ENCODE measurements at regions not wholly inside any gene's neighbourhood (a gene's known extent, or its start where the extent isn't known, plus 50 kb on each side); places are given as distances from the start of the nearest gene placed in this dataset.

GRCh38 chr2:76455910-76456309, 745.2 kb upstream of the GCFC2 start:
- TF ChIP-seq CTCF (conservative IDR thresholded peaks at IDR 0.05; ENCODE audit: control insufficient read depth, insufficient read depth, low read depth, low read length): no peak
- no peak overlapping the region for H3K4me3 ChIP-seq (ENCODE audit: control insufficient read depth, low read depth, low read length)
- DNase-seq (ENCODE audit: low read depth): no peak

GRCh38 chr2:76450024-76450475, 739.3 kb upstream of the GCFC2 start:
- DNase-seq (ENCODE audit: low read depth): no peak
- H3K4me3 ChIP-seq (ENCODE audit: control insufficient read depth, low read depth, low read length): no peak overlapping the region
- no peak for TF ChIP-seq CTCF (conservative IDR thresholded peaks at IDR 0.05; ENCODE audit: control insufficient read depth, insufficient read depth, low read depth, low read length)

- no peak for DNase-seq (ENCODE audit: low read depth)
- H3K4me3 ChIP-seq (ENCODE audit: control insufficient read depth, low read depth, low read length): no peak overlapping the region
- no peak for TF ChIP-seq CTCF (conservative IDR thresholded peaks at IDR 0.05; ENCODE audit: control insufficient read depth, insufficient read depth, low read depth, low read length)
Observed at GRCh38 chr2:76448956-76449355, 738.2 kb upstream of the GCFC2 start.

GRCh38 chr2:76447294-76447693, 736.6 kb upstream of the GCFC2 start:
- TF ChIP-seq CTCF (conservative IDR thresholded peaks at IDR 0.05; ENCODE audit: control insufficient read depth, insufficient read depth, low read depth, low read length): no peak
- DNase-seq (ENCODE audit: low read depth): no peak
- H3K4me3 ChIP-seq (ENCODE audit: control insufficient read depth, low read depth, low read length): no peak overlapping the region

GRCh38 chr2:76446872-76447271, 736.2 kb upstream of the GCFC2 start:
- no peak for DNase-seq (ENCODE audit: low read depth)
- no peak for TF ChIP-seq CTCF (conservative IDR thresholded peaks at IDR 0.05; ENCODE audit: control insufficient read depth, insufficient read depth, low read depth, low read length)
- H3K4me3 ChIP-seq (ENCODE audit: control insufficient read depth, low read depth, low read length): no peak overlapping the region

GRCh38 chr2:76445880-76446279, 735.2 kb upstream of the GCFC2 start:
- no peak overlapping the region for H3K4me3 ChIP-seq (ENCODE audit: control insufficient read depth, low read depth, low read length)
- no peak for TF ChIP-seq CTCF (conservative IDR thresholded peaks at IDR 0.05; ENCODE audit: control insufficient read depth, insufficient read depth, low read depth, low read length)
- no peak for DNase-seq (ENCODE audit: low read depth)

- no peak for TF ChIP-seq CTCF (conservative IDR thresholded peaks at IDR 0.05; ENCODE audit: control insufficient read depth, insufficient read depth, low read depth, low read length)
- no peak overlapping the region for H3K4me3 ChIP-seq (ENCODE audit: control insufficient read depth, low read depth, low read length)
- DNase-seq (ENCODE audit: low read depth): no peak
Observed at GRCh38 chr2:76444732-76445131, 734.0 kb upstream of the GCFC2 start.

Measured in fibroblast of mammary gland (primary cell).